ENCODE measurements at regions not wholly inside any gene's neighbourhood (a gene's known extent, or its start where the extent isn't known, plus 50 kb on each side); places are given as distances from the start of the nearest gene placed in this dataset.

GRCh38 chr12:63226792-63227463 lies 75.9 kb upstream of the AVPR1A start:
- no peak for DNase-seq

DNA sequence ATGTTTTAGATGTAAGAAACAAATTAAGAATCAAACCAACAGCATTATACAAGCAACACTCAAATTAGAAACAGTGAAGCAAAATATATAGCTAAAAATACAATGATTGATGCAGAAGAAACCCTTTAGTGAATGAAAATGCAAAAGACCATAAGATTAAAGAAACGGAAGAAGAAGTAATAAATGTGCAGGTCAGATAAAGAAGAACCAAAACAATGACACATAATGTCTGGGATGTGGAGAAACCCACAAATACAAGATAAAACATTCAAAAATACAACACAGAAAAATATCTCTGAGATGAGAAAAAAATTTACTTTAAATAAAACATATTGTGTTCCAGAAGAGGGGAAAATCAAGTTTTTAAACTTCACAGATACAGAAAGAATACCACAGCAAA lies 73.4 kb upstream of the AVPR1A start:
- DNase-seq, result no peak

DNA sequence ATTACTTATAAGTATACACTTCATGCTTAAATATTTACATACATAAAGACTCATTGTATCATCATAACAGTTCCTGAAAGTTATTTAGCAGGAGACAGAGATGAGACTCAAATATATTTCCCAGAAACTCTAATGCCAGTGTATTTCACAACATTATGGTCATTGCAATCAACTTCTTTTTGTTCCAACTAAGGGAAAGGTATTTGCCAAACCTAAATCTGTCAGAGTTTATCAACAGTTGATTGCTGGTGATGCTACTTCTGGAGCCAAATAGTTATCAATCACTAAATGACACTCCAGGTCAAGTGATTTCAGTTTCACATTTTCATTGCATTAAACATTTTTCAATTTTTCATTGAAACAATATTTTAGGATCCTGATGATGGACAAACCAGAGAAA lies 72.1 kb upstream of the AVPR1A start:
- no peak for DNase-seq

DNA sequence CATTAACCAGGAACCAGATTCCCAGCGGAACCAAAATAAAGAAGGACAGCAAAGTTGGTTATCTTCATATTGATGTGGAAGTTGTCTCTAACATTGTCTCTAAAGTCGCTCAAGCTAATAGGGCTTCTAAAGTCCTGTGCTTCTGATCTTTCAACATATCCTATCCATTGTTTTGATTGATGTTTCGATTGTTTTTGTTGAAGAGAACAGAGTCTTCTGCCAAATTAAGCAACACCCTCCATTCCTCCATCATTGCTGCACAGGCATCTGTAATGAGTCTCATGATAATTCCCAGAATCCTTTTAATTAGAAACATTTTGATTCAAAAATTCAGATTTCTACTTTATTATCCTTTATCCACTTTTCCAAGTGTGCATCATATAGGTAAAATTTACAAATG lies 71.6 kb upstream of the AVPR1A start:
- DNase-seq, result no peak

- no peak for DNase-seq
These were observed 69.9 kb upstream of the AVPR1A start for GRCh38 chr12:63220921-63221320.

GRCh38 chr12:63212316-63212715 lies 61.3 kb upstream of the AVPR1A start:
- DNase-seq, result no peak

DNA sequence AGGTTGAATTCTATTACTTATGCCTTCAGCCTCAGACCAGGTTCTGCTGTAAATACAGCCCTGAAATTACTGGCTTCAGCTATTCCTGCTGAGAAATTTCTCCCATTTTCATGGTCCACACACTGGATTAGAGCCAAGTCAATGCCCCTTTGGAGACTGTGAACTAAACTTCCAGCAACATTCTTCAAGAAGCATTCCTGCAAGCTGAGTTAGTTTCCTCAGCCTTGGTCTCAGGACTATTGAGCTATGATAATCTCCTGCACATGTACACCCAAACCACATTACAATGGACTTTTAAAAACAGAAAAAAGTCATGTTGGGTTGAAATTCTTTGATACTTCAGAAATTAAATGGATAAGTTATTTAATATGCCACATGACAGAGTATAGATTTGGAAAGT lies 58.0 kb upstream of the AVPR1A start:
- DNase-seq, result no peak

GRCh38 chr12:63206909-63207308 lies 55.9 kb upstream of the AVPR1A start:
- DNase-seq, result no peak

DNA sequence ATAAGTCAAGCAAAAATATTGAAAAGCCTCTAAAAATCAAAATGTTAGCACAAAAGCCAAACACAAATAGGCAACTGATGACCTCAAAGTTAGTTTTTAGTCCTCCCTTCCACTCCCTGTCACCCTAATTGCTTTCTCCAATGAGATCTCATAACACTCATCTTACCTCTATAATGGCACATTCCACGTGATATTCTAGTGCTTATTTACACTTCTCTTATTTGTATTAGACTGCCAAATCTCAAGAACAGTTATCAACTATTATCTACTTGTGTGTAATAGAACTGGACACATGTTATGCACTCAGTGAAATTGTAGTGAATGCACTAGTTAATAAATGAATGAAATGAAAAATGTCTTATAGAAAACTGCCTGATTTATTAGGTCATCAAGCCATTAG lies 55.5 kb upstream of the AVPR1A start:
- DNase-seq, result no peak
